ENCODE measurements at regions not wholly inside any gene's neighbourhood (a gene's known extent, or its start where the extent isn't known, plus 50 kb on each side); places are given as distances from the start of the nearest gene placed in this dataset.

- TF ChIP-seq ZNF414 (CRISPR knock-in tag; IDR thresholded peaks at IDR 0.05) (no peak), PTBP1 (IDR thresholded peaks at IDR 0.05; ENCODE audit: low read depth, low read length, poor library complexity, severe bottlenecking) (no peak), TCF7L2 (IDR thresholded peaks at IDR 0.05; ENCODE audit: low read depth, low read length) (no peak), ZNF83 (CRISPR knock-in tag; IDR thresholded peaks at IDR 0.05; ENCODE audit: borderline replicate concordance) (no peak), ZNF552 (CRISPR knock-in tag; IDR thresholded peaks at IDR 0.05; ENCODE audit: borderline replicate concordance) (no peak), DMAP1 (CRISPR knock-in tag; IDR thresholded peaks at IDR 0.05) (no peak)
These were observed 216.0 kb upstream of the SERP2 start (continued) for GRCh38 chr13:44157606-44158005.

- Histone ChIP-seq H3K4me2 (ENCODE audit: low read depth, low read length) (no peak overlapping the region), H4K20me1 (ENCODE audit: insufficient read depth, low read length) (no peaks in the 10 kb centered on the region), H3K27me3 (ENCODE audit: control insufficient read depth in 1 of 2, insufficient read depth in 2 of 2, low read length in 2 of 2) (no peaks in the 10 kb centered on the region; a peak in 1 of 5 replicates), H3K4me3 (replicated peaks in 1 of 3; ENCODE audit: insufficient read depth in 1 of 3, low read depth in 2 of 3, low read length in 3 of 3) (no peak overlapping the region), H3K79me2 (ENCODE audit: insufficient read depth, low read length) (no peaks in the 10 kb centered on the region), H2AFZ (ENCODE audit: low read length) (no peak overlapping the region), H3K9ac (ENCODE audit: insufficient read depth, low read depth, low read length) (no peak overlapping the region), H3K36me3 (replicated peaks in 1 of 2; ENCODE audit: control insufficient read depth in 1 of 2, insufficient read depth in 2 of 2, low read length in 2 of 2) (no peaks in the 10 kb centered on the region), H3K27ac (ENCODE audit: extremely low read length, insufficient read depth, low read length) (no peak overlapping the region), H3K4me1 (ENCODE audit: insufficient read depth, low read length) (no peaks in the 10 kb centered on the region), H3K9me3 (ENCODE audit: low read length) (no peaks in the 10 kb centered on the region)
- 0% methylated on average over 2 of the region's 2 CpGs for WGBS (ENCODE audit: low lambda C conversion rate)
- POLR2A ChIA-PET: no interaction called here
- no peak for FAIRE-seq
- intact Hi-C loops (cut with micrococcal nuclease; ENCODE audit: unreplicated experiment) (no loop called here), in situ Hi-C loops (cut with HindIII; ENCODE audit: extremely low pct_ligation_motif_present, low pct_unique_long_range_greater_than_20kb) (no loop called here)
- CTCF ChIA-PET (ENCODE audit: low intra/inter-chr PET ratio, low total read pairs): no interaction called here
- no TSS peak for BruUV-seq (replicated peaks)
- ATAC-seq: no peak
- TF ChIP-seq SETDB1 (CRISPR knock-in tag; IDR thresholded peaks at IDR 0.05; ENCODE audit: borderline replicate concordance) (no peak), RFX5 (IDR thresholded peaks at IDR 0.05; ENCODE audit: low read depth, low read length) (no peak)
- no peak for DNase-seq (ENCODE audit: low spot score)
These were observed 215.5 kb upstream of the SERP2 start for GRCh38 chr13:44158098-44158521.
